ENCODE measurements at regions not wholly inside any gene's neighbourhood (a gene's known extent, or its start where the extent isn't known, plus 50 kb on each side); places are given as distances from the start of the nearest gene placed in this dataset.

- no peak for TF ChIP-seq CTCF (IDR thresholded peaks at IDR 0.05)
- no peak for TF ChIP-seq POLR2A (IDR thresholded peaks at IDR 0.05)
- TF ChIP-seq POLR2AphosphoS5 (IDR thresholded peaks at IDR 0.05), result no peak
- no peak for TF ChIP-seq EP300 (IDR thresholded peaks at IDR 0.05)
These were observed 220.1 kb downstream of the PIK3R1 start for GRCh38 chr5:68435611-68436010.

All from gastroesophageal sphincter (tissue), 3 donors.